NB4 (cell line): ENCODE measurements at regions not wholly inside any gene's neighbourhood (a gene's known extent, or its start where the extent isn't known, plus 50 kb on each side); places are given as distances from the start of the nearest gene placed in this dataset.
A peak's percentile ranks its signal among the peaks of the same experiment; 100 is the strongest.
"Not testable (repeated sequence)": the region's sequence is repeated elsewhere in the genome, so short reads cannot be mapped to it uniquely, and the experiment has no call there.

Source experiments
- DNase-seq: peaks from one replicate; pipeline ENCODE4 v3.0.0; 2010; ENCODE audit warnings: low read depth
- H3K4me3 ChIP-seq: one replicate; pipeline ENCODE4 v1.5.1; 2011; ENCODE audit warnings: mild to moderate bottlenecking, low read depth, low read length, moderate library complexity
- MYC ChIP-seq: IDR thresholded peaks from 2 replicates; pipeline ENCODE4 v1.6.1; 2011; ENCODE audit warnings: low read depth, low read length
- POLR2A ChIP-seq: IDR thresholded peaks from 2 replicates; pipeline ENCODE4 v1.6.1; 2011; ENCODE audit warnings: mild to moderate bottlenecking; ENCODE audit not compliant: insufficient read length; ENCODE audit errors: extremely low read depth
- TF ChIP-seq, protein P1 (sequence below): IDR thresholded peaks from one replicate; pipeline ENCODE4 v1.5.1; 2012; ENCODE audit warnings: low read depth, low read length
- TF ChIP-seq, protein P2 (sequence below): IDR thresholded peaks from 2 replicates; pipeline ENCODE4 v1.6.1; 2011; ENCODE audit warnings: low read depth, low read length

- no peak for DNase-seq
- no peak for TF ChIP-seq MYC
- TF ChIP-seq, protein P1, sequence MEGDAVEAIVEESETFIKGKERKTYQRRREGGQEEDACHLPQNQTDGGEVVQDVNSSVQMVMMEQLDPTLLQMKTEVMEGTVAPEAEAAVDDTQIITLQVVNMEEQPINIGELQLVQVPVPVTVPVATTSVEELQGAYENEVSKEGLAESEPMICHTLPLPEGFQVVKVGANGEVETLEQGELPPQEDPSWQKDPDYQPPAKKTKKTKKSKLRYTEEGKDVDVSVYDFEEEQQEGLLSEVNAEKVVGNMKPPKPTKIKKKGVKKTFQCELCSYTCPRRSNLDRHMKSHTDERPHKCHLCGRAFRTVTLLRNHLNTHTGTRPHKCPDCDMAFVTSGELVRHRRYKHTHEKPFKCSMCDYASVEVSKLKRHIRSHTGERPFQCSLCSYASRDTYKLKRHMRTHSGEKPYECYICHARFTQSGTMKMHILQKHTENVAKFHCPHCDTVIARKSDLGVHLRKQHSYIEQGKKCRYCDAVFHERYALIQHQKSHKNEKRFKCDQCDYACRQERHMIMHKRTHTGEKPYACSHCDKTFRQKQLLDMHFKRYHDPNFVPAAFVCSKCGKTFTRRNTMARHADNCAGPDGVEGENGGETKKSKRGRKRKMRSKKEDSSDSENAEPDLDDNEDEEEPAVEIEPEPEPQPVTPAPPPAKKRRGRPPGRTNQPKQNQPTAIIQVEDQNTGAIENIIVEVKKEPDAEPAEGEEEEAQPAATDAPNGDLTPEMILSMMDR: no peak
- no peak for TF ChIP-seq POLR2A
- TF ChIP-seq, protein P2, sequence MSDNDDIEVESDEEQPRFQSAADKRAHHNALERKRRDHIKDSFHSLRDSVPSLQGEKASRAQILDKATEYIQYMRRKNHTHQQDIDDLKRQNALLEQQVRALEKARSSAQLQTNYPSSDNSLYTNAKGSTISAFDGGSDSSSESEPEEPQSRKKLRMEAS: no peak
- H3K4me3 ChIP-seq: no peak overlapping the region
These were observed 261.2 kb downstream of the TRIML1 start for GRCh38 chr4:188400451-188400850.

DNA sequence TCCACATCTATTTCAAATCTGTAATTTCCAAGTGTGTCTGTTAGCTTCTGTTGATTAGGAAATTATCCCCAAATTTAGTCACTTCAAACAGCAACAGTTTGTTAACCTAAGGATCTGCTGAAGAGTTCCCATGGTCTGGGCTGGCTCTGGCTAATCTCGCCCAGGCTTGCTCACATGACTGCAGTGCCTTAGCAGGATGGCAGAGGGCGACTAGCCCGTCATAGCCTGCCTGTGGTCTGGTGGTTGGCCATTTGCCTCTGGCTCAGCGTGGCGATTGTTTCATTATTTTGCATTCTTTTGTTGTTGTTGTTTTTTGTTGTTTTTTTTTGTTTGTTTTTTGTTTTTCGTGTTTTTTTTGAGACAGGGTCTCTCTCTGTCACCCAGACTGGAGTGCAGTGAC is 264.0 kb downstream of the TRIML1 start:
- H3K4me3 ChIP-seq: no peak overlapping the region
- DNase-seq: peak; percentile 4
- TF ChIP-seq, protein P2: no peak
- TF ChIP-seq POLR2A (no peak), MYC (no peak)
- TF ChIP-seq, protein P1: no peak

DNA sequence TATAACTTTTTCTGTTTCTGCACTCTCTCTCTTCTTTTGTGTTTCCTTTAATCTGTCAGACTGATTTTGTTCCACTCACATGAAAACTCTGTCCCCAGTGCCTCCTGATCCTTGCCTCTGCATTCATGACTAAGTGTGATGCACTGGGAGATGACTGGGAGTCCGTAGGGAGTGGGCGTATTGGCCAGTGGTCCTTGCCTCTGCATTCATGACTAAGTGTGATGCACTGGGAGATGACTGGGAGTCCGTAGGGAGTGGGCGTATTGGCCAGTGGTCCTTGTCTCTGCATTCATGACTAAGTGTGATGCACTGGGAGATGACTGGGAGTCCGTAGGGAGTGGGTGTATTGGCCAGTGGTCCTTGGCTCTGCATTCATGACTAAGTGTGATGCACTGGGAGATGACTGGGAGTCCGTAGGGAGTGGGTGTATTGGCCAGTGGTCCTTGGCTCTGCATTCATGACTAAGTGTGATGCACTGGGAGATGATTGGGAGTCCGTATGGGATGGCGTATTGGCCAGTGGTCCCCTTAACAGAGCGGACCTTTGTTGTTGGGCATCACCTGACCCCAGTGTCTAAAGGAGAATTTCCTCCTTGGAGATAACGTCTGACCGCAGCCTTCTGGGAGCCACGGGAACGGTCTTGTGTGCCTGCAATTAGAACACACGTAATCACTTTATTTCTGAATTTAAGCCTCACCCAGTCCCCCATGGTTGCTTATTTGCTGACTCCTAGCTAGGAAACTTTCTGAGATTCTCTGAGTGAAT is 266.0 kb downstream of the TRIML1 start:
- not testable (repeated sequence) for H3K4me3 ChIP-seq, DNase-seq

DNA sequence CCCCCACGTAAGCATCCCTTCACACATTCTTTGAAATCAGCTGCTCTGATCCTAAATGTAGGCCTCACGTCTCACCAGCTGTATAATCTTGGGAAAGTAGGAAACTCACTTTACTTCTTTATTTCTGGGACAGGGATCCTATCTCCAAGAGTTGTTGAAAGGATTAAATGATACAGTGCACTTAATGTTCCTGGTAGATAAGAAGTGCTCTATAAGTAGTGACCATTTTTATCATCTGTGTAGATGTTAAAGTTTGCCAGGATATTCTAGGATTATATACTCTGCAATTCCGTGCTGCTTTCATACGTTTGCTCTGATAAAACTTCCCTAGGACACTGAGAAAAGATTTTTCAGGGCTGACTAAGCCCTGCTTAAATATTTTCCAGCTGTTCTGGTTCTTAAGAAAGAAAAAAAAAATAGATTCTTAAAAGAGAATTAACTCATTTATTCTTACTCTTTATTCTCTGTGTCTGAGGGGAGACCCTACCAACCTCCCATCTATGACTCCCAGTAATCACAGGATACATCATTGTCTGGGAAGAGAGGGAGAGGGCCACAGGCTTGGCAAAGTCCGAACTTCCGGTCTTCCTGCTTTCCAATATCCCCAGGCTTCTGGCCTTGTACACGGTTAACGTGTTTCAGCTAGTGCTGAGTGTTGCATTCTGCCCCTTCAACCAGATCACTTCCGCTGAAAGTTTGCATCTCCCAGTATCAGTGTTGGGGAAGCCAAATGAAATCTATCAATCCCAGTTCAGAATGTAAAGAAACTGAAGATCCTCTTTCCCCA is 269.2 kb downstream of the TRIML1 start:
- no peak for DNase-seq
- no peak overlapping the region for H3K4me3 ChIP-seq
- TF ChIP-seq, protein P1: no peak
- TF ChIP-seq, protein P2: no peak
- no peak for TF ChIP-seq POLR2A
- no peak for TF ChIP-seq MYC

DNA sequence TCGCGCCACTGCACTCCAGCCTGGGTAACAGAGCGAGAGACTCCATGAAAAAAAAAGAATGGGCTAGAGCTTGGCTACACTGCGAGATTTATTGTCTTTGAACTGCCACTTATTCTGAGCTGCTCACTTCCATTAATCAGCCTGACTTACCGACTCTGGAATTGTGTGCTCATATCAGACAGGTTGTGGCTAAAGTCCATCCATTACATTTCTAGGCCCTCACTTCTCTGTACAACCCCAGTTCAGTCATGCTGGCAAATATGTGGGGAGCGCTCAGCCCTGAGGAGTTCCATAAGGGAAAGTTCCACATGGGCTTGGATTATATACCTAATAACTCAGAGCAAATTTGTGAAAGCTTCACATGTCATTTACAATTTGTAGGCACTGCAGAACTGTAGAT is 270.6 kb downstream of the TRIML1 start:
- TF ChIP-seq POLR2A: no peak
- TF ChIP-seq, protein P1: no peak
- TF ChIP-seq, protein P2: no peak
- TF ChIP-seq MYC: no peak
- no peak for DNase-seq
- H3K4me3 ChIP-seq: no peak overlapping the region

DNA sequence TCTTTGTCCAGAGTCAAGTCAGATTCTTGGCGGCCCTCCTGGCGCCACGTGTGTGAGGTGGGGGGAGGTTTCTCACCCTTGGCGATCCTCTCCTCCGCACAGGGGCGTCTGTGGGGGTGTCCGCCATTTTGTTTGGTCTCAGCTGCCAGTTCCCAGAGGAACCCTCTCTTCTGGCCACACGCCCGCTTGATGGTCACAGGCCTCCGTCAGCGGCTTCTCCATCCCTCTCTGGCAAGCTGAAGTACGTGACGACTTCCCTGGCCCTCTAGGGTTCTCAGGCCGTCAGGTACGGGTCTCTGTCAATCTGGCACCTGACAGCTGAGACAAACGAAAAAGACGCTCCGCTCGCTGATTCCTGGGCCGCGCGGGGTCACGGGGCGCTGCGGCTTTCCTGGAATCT is 272.6 kb downstream of the TRIML1 start:
- DNase-seq: no peak
- no peak for TF ChIP-seq POLR2A
- TF ChIP-seq, protein P2: no peak
- no peak for TF ChIP-seq MYC
- TF ChIP-seq, protein P1: no peak
- H3K4me3 ChIP-seq: no peak overlapping the region
